ENCODE measurements at regions not wholly inside any gene's neighbourhood (a gene's known extent, or its start where the extent isn't known, plus 50 kb on each side); places are given as distances from the start of the nearest gene placed in this dataset.

- Mint-ChIP-seq H3K36me3 (no peaks in the 10 kb centered on the region), H3K4me1 (no peaks in the 10 kb centered on the region), H3K9me3 (peaks cover 0 to 13% (median 4%) of the 10 kb centered on the region in 8 donors), H3K4me3 (no peak overlapping the region), H3K27me3 (no peaks in the 10 kb centered on the region), H3K27ac (no peak overlapping the region)
- no peaks in the 10 kb centered on the region for H3K36me3 ChIP-seq (ENCODE audit: insufficient read depth, low read length)
- ChIA-PET POLR2A (ENCODE audit: partially characterized antibody) (no interaction called here), CTCF (ENCODE audit: partially characterized antibody) (no interaction called here)
- H3K4me1 ChIP-seq (ENCODE audit: insufficient read depth, low read length), result no peaks in the 10 kb centered on the region
- intact Hi-C loops (cut with micrococcal nuclease), result no loop called here
- no peaks in the 10 kb centered on the region for H3K27me3 ChIP-seq (ENCODE audit: insufficient read depth, low read length)
- no peak overlapping the region for H3K4me3 ChIP-seq (ENCODE audit: low read length in 2 of 2)
- H3K27ac ChIP-seq (ENCODE audit: low read depth, low read length), result no peak overlapping the region
- no peak for DNase-seq
- H3K9me3 ChIP-seq (ENCODE audit: control insufficient read depth in 1 of 2, low read length in 2 of 2), result no peaks in the 10 kb centered on the region
These were observed 484.4 kb upstream of the ADAMTS9 start for GRCh38 chr3:65172209-65172608.

- no peak overlapping the region for H3K4me3 Mint-ChIP-seq
- Histone ChIP-seq H3K4me1 (ENCODE audit: insufficient read depth, low read length) (no peaks in the 10 kb centered on the region), H3K9me3 (ENCODE audit: control insufficient read depth in 1 of 2, low read length in 2 of 2) (no peaks in the 10 kb centered on the region), H3K27me3 (ENCODE audit: insufficient read depth, low read length) (no peaks in the 10 kb centered on the region), H3K4me3 (ENCODE audit: low read length in 2 of 2) (no peak overlapping the region), H3K36me3 (ENCODE audit: insufficient read depth, low read length) (no peaks in the 10 kb centered on the region), H3K27ac (ENCODE audit: low read depth, low read length) (no peak overlapping the region)
- ChIA-PET CTCF (ENCODE audit: partially characterized antibody) (no interaction called here), POLR2A (ENCODE audit: partially characterized antibody) (no interaction called here)
- H3K27ac Mint-ChIP-seq, result no peak overlapping the region
- intact Hi-C loops (cut with micrococcal nuclease), result no loop called here
- DNase-seq, result no peak
- peaks cover 0 to 13% (median 6%) of the 10 kb centered on the region in 8 donors for H3K9me3 Mint-ChIP-seq
- H3K27me3 Mint-ChIP-seq, result no peaks in the 10 kb centered on the region
- no peaks in the 10 kb centered on the region for H3K36me3 Mint-ChIP-seq
- no peaks in the 10 kb centered on the region for H3K4me1 Mint-ChIP-seq
These were observed 482.7 kb upstream of the ADAMTS9 start for GRCh38 chr3:65170390-65171042.

- Histone ChIP-seq H3K9me3 (ENCODE audit: control insufficient read depth in 1 of 2, low read length in 2 of 2) (no peaks in the 10 kb centered on the region), H3K36me3 (ENCODE audit: insufficient read depth, low read length) (no peaks in the 10 kb centered on the region), H3K27ac (ENCODE audit: low read depth, low read length) (no peak overlapping the region), H3K27me3 (ENCODE audit: insufficient read depth, low read length) (no peaks in the 10 kb centered on the region), H3K4me3 (ENCODE audit: low read length in 2 of 2) (no peak overlapping the region), H3K4me1 (ENCODE audit: insufficient read depth, low read length) (no peaks in the 10 kb centered on the region)
- ChIA-PET CTCF (ENCODE audit: partially characterized antibody) (no interaction called here), POLR2A (ENCODE audit: partially characterized antibody) (no interaction called here)
- Mint-ChIP-seq H3K36me3 (no peaks in the 10 kb centered on the region), H3K9me3 (peaks cover 0 to 13% (median 6%) of the 10 kb centered on the region in 8 donors), H3K27ac (no peak overlapping the region), H3K4me1 (no peaks in the 10 kb centered on the region), H3K27me3 (no peaks in the 10 kb centered on the region), H3K4me3 (no peak overlapping the region)
- DNase-seq, result no peak
- intact Hi-C loops (cut with micrococcal nuclease), result no loop called here
These were observed 482.2 kb upstream of the ADAMTS9 start for GRCh38 chr3:65169961-65170360.

- no peaks in the 10 kb centered on the region for H3K36me3 Mint-ChIP-seq
- H3K27me3 Mint-ChIP-seq, result no peaks in the 10 kb centered on the region
- no peak overlapping the region for H3K4me3 Mint-ChIP-seq
- no peaks in the 10 kb centered on the region for H3K4me1 Mint-ChIP-seq
- Histone ChIP-seq H3K4me3 (ENCODE audit: low read length in 2 of 2) (no peak overlapping the region), H3K27me3 (ENCODE audit: insufficient read depth, low read length) (no peaks in the 10 kb centered on the region), H3K36me3 (ENCODE audit: insufficient read depth, low read length) (no peaks in the 10 kb centered on the region), H3K9me3 (ENCODE audit: control insufficient read depth in 1 of 2, low read length in 2 of 2) (no peaks in the 10 kb centered on the region), H3K27ac (ENCODE audit: low read depth, low read length) (no peak overlapping the region), H3K4me1 (ENCODE audit: insufficient read depth, low read length) (no peaks in the 10 kb centered on the region)
- ChIA-PET POLR2A (ENCODE audit: partially characterized antibody) (no interaction called here), CTCF (ENCODE audit: partially characterized antibody) (no interaction called here)
- DNase-seq, result no peak
- peaks cover 0 to 14% (median 7%) of the 10 kb centered on the region in 8 donors for H3K9me3 Mint-ChIP-seq
- intact Hi-C loops (cut with micrococcal nuclease), result no loop called here
- H3K27ac Mint-ChIP-seq, result no peak overlapping the region
These were observed 480.7 kb upstream of the ADAMTS9 start for GRCh38 chr3:65168547-65168946.

- intact Hi-C loops (cut with micrococcal nuclease), result no loop called here
- POLR2A ChIA-PET (ENCODE audit: partially characterized antibody), result no interaction called here
- H3K27ac ChIP-seq (ENCODE audit: low read depth, low read length), result no peak overlapping the region
- H3K9me3 ChIP-seq (ENCODE audit: control insufficient read depth in 1 of 2, low read length in 2 of 2), result no peaks in the 10 kb centered on the region
- H3K36me3 ChIP-seq (ENCODE audit: insufficient read depth, low read length), result no peaks in the 10 kb centered on the region
- Mint-ChIP-seq H3K36me3 (no peaks in the 10 kb centered on the region), H3K27me3 (no peaks in the 10 kb centered on the region), H3K27ac (no peak overlapping the region), H3K9me3 (peaks cover 0 to 16% (median 8%) of the 10 kb centered on the region in 8 donors), H3K4me1 (no peaks in the 10 kb centered on the region), H3K4me3 (no peak overlapping the region)
- no peak for DNase-seq
- CTCF ChIA-PET (ENCODE audit: partially characterized antibody), result no interaction called here
- H3K4me1 ChIP-seq (ENCODE audit: insufficient read depth, low read length), result no peaks in the 10 kb centered on the region
- H3K4me3 ChIP-seq (ENCODE audit: low read length in 2 of 2), result no peak overlapping the region
- no peaks in the 10 kb centered on the region for H3K27me3 ChIP-seq (ENCODE audit: insufficient read depth, low read length)
These were observed 478.7 kb upstream of the ADAMTS9 start for GRCh38 chr3:65166531-65166930.

- Histone ChIP-seq H3K4me3 (ENCODE audit: low read length in 2 of 2) (no peak overlapping the region), H3K36me3 (ENCODE audit: insufficient read depth, low read length) (no peaks in the 10 kb centered on the region), H3K27ac (ENCODE audit: low read depth, low read length) (no peak overlapping the region), H3K9me3 (ENCODE audit: control insufficient read depth in 1 of 2, low read length in 2 of 2) (no peaks in the 10 kb centered on the region), H3K27me3 (ENCODE audit: insufficient read depth, low read length) (no peaks in the 10 kb centered on the region), H3K4me1 (ENCODE audit: insufficient read depth, low read length) (no peaks in the 10 kb centered on the region)
- Mint-ChIP-seq H3K36me3 (no peaks in the 10 kb centered on the region), H3K27me3 (no peaks in the 10 kb centered on the region), H3K9me3 (peaks cover 0 to 13% (median 5%) of the 10 kb centered on the region in 8 donors), H3K4me1 (no peaks in the 10 kb centered on the region), H3K4me3 (no peak overlapping the region), H3K27ac (no peak overlapping the region)
- ChIA-PET POLR2A (ENCODE audit: partially characterized antibody) (no interaction called here), CTCF (ENCODE audit: partially characterized antibody) (no interaction called here)
- no peak for DNase-seq
- intact Hi-C loops (cut with micrococcal nuclease), result no loop called here
These were observed 470.2 kb upstream of the ADAMTS9 start for GRCh38 chr3:65158023-65158422.

GRCh38 chr3:65153850-65154512, 466.2 kb upstream of the ADAMTS9 start:
- DNase-seq, result no peak
- ChIA-PET POLR2A (ENCODE audit: partially characterized antibody) (no interaction called here), CTCF (ENCODE audit: partially characterized antibody) (no interaction called here)
- Histone ChIP-seq H3K4me1 (ENCODE audit: insufficient read depth, low read length) (no peaks in the 10 kb centered on the region), H3K9me3 (ENCODE audit: control insufficient read depth in 1 of 2, low read length in 2 of 2) (no peaks in the 10 kb centered on the region), H3K4me3 (ENCODE audit: low read length in 2 of 2) (no peak overlapping the region), H3K27ac (ENCODE audit: low read depth, low read length) (no peak overlapping the region), H3K36me3 (ENCODE audit: insufficient read depth, low read length) (no peaks in the 10 kb centered on the region), H3K27me3 (ENCODE audit: insufficient read depth, low read length) (no peaks in the 10 kb centered on the region)
- intact Hi-C loops (cut with micrococcal nuclease), result no loop called here
- H3K36me3 Mint-ChIP-seq, result no peaks in the 10 kb centered on the region
- H3K9me3 Mint-ChIP-seq, result peaks cover 3 to 12% (median 7%) of the 10 kb centered on the region in 8 donors
- H3K4me3 Mint-ChIP-seq, result no peak overlapping the region
- no peaks in the 10 kb centered on the region for H3K4me1 Mint-ChIP-seq
- H3K27ac Mint-ChIP-seq, result no peak overlapping the region
- no peaks in the 10 kb centered on the region for H3K27me3 Mint-ChIP-seq

Data from CD4-positive, alpha-beta memory T cell (primary cell).